Motor neuron (in vitro differentiated cells): ENCODE measurements at regions not wholly inside any gene's neighbourhood (a gene's known extent, or its start where the extent isn't known, plus 50 kb on each side); places are given as distances from the start of the nearest gene placed in this dataset.

Experiments
- ATAC-seq, 8 experiments: fragments of 200-7000 bp; cut with Tn5 transposase; replicated peaks in 6 of 8; 2 replicates each; pipeline ENCODE4 v1.8.0; 2021; ENCODE audit warnings: mild to moderate bottlenecking in 8 of 8, moderate library complexity in 8 of 8
- H3K27ac ChIP-seq, 2 donors: fragments of 250-450 bp; sonication (Bioruptor Pico); 2 replicates each; pipeline ENCODE4 v1.9.0; 2021; ENCODE audit warnings: antibody characterized with exemption in 2 of 2, mild to moderate bottlenecking in 2 of 2, moderate library complexity in 1 of 2
- H3K4me1 ChIP-seq, 2 donors: fragments of 250-450 bp; sonication (Bioruptor Pico); replicated peaks in 1 of 2; 2 replicates each; pipeline ENCODE4 v1.6.1; 2021; ENCODE audit warnings: antibody characterized with exemption in 2 of 2, mild to moderate bottlenecking in 2 of 2, moderate library complexity in 1 of 2
- H3K4me3 ChIP-seq, 5 donors: fragments of 250-450 bp; sonication (Bioruptor Pico); 2 replicates each; pipeline ENCODE4 v1.9.0; 2021; ENCODE audit warnings: antibody characterized with exemption in 5 of 5, mild to moderate bottlenecking in 5 of 5, moderate library complexity in 4 of 5
- WGBS, 10 experiments: fragments of 450-650 bp; shearing (Covaris generic); methylation state at CpG; one replicate each; pipeline ENCODE4 v1.0.0; 2022; 5-methylcytosine and 5-hydroxymethylcytosine counted together
- in situ Hi-C, 9 experiments: fragments of 400-800 bp; cut with MboI; loops; one replicate each; pipeline ENCODE4 v1.15.0; 2021; ENCODE audit warnings: low sequenced_read_pairs in 9 of 9, low pct_unique_long_range_greater_than_20kb in 2 of 9; ENCODE audit not compliant: unreplicated experiment in 9 of 9

DNA sequence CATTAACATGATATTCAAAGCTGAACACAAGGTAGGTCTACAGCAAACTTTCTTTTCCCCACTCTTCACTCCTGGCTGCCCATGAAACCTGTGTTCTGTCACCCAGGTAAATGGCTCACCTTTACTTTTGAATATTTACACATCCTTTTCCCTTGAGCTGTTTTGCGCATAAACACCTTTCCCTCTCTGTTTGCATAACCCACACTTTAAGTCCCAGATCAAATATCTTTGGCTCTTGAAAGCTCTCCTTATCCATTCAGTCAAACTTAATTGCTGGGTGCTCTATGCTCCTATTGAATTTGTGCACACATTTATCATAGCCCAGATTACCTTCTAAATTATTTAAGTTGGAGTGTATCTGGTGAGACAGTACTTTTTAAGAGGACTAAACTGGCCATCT is 51.7 kb upstream of the ATP8A1 start:
- WGBS, 10 experiments = 100% methylated on average over 1 of the region's 1 CpG; no CpG with 5 or more reads in 4 of the 10 experiments
- in situ Hi-C loops = no loop called here
- Histone ChIP-seq H3K4me1 (peaks cover 0 to 10% of the 10 kb centered on the region in 2 donors), H3K4me3 (no peak overlapping the region), H3K27ac (no peak overlapping the region)
- no peak for ATAC-seq
